HG03575 (cell line): ENCODE measurements at regions not wholly inside any gene's neighbourhood (a gene's known extent, or its start where the extent isn't known, plus 50 kb on each side); places are given as distances from the start of the nearest gene placed in this dataset.

ENCODE experiments used
- ATAC-seq: cut with Tn5 transposase; IDR thresholded peaks from one replicate; pipeline ENCODE4 v1.9.1; 2021; ENCODE audit not compliant: unreplicated experiment, insufficient number of reproducible peaks, low FRiP score; ENCODE audit errors: extremely low read depth

DNA sequence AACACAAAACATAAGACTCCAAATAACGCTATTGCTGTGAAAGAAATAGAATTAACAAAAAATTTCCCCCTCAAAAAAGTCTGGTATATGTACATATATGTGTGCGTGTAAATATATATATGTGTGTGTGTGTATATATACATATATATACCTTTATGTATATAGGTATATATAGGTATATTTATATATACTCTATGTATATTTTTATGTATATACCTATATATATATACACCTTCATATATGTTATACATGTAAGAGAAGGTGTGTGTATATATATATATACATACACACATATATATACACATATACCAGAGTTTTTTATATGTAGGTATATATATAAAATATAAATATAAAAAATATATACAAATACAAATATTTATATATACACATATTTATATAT, 199.2 kb downstream of the RAB38 start:
- no peak for ATAC-seq

DNA sequence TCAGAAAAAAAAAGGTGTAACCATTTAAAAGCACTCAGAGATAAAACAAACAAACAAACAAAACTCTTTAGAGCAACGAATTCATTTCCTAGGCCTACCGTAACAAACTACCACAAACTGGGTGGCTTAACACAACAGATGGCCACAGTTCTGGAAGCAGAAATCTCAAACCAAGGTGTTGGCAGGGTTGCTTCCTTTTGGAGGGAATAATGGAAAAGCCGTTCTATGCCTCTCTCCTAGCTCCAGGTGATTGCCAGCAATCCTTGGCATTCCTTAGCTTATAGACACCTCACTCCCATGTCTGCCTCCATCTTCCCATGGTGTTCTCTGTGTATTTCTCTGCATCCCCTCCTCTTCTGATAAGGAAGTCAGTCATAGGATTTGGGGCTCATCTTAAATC, 200.4 kb downstream of the RAB38 start:
- no peak for ATAC-seq

DNA sequence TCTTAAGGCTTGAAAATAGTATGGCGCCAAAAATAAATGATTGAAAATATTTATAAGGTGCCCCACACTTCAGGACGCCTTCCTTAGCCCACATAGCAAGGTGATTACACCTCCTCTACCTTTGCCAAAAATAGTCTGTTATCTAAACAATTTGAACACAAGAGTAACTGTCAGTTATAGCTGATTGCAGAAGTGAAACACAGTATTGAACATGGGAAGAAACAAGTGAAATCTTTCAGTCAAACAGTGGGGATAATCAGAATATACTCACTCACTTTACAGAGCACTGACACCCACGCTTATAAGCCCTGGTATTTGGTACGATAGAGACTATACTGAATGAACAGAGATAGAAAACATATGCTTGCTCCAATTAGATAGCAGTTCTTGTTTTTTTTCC, 203.1 kb downstream of the RAB38 start:
- peak; percentile 77 for ATAC-seq

DNA sequence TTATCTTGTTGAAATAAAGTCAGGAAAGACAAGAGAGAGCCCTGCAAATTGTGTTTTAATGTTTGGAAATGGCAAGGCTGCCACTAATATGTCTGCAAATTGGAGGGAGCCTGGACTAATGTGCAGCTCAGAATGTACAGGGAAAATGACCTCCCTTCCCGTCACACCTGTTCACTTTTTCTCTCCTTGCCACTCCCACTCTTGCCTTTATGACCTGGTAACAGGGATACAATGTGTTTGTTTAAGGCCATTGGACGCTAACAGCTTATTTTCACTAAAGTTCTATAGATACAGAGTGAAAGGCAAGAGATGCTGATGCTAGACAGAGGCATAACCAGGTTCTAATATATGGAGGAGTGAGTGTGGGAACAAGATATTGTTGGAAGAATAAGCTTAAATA, 203.9 kb downstream of the RAB38 start:
- no peak for ATAC-seq

DNA sequence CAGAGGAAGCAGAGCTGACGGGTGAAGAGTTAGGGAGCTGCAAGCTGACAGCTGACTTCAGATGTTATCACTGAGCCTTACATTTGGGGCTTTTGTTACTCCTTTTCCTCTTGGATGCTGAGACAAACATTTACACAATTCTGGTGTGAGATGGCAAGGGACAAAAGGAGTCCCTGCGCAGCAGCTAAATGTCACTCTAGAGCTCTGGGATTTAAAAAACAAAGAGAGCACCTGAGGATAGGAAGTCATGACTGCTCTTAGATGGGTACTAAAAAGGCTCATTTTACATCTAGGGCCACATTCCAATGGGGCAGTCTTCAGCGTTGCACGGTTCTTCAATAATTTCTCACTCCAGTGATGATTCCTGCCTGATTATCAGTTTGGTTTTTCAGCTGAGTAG, 204.5 kb downstream of the RAB38 start:
- no peak for ATAC-seq

DNA sequence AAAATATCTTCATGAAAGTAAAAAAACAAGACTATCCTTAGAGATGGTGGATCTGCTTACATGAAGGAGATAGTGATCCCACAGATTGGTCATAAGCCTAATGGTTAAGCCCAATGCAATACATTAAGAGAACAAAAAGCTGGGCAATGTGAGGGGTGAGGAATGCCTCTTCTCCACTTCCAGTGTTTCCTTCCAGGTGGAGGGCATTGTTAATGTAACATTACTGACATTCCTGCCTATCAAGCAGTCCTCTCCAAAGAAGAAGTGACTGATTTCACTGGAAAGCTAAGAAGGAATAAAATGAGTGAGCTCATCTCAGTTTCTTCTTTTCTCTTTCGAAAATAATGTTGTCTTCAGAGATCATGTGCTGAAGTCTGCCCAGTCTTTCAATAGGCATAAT, 207.8 kb downstream of the RAB38 start:
- ATAC-seq, result no peak

DNA sequence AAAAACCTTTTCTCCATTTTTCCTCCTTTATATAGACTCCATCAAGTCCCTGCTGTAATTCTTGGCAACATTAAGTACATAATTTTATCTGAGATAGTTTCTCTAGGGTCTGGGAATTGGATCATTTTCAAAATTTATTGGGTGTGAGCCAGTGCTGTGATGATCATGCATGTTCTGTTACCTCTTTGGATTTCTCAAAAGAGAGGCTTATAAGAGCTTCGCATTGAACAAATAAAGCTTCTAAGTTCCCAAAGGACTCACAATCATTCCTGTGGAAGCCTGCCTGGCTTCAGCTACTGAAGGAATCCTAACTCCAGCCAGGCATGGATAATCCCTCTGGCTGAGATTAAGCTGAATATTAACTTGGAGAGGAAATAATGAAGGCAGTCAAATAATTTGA, 208.5 kb downstream of the RAB38 start:
- ATAC-seq, result no peak

DNA sequence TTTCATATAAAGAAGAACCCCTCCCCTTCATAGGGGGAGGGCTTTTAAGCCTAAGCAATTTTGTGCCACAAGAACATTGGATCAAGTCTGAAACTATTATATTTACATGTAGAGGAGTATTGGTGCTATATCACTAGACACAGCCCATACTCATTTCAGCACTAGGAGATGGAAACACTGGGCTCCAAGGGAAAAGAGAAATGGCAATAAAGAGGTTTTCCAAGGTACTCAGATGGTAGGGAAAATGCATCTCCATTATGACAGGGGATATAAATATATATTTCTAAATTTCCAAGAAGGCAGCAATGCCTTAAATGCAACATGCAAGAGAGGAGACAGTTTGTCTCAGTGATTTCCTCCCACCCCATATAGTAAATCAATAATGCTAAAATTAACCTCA, 209.0 kb downstream of the RAB38 start:
- ATAC-seq, result no peak

DNA sequence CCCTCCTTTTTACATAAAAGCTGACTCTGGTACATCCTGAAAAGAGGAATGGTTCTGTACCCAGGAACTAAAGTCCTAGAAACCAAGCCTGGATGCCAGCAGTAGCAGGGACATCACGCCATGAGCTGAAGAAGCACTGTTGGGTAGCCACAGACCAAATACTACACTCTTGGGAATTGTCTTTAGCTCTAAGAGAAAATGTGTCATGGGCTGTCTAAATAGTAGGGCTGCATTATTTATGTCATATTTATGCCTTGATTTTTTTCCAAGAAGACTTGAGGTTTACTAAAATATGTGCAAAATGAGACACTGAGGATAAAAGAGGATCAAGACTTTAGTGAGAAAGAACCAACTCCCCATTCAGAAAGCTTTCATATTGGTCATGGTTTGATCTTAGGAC, 213.6 kb downstream of the RAB38 start:
- no peak for ATAC-seq

DNA sequence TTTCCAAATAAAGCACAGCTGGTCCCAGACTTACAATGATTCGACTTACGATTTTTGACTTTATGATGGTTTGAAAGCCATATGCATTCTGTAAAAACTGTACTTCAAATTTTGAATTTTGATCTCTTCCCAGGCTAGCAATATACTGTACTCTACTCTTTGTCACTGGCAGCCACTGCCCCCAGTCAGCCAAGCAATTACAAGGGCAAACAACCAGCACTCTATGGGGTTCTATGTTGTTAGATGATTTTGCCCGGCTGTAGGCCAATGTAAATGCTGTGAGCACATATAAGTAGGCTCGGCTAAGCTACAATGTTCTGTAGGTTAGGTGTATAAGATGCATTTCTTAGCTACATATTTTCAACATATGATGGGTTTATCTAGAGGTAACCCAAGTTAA, 217.3 kb downstream of the RAB38 start:
- ATAC-seq, result no peak

DNA sequence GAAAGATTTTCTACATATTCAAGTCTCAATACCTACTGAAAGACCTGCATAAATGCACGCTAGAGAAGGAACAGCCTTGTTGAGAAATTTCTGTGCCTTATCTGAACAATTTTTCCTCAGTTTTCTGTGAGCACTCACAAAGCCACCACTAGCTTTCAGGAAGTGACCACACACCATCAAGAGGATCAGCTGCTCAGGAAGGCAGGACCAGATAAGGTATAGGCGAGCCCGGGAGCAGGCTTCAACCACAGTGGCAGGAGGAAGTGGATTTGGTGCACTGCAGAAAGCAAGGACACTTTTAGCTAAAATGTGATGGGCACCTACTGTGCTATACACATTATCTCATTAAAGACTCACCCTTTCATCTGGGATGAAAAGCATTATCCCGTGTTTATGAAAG, 220.8 kb downstream of the RAB38 start:
- no peak for ATAC-seq

DNA sequence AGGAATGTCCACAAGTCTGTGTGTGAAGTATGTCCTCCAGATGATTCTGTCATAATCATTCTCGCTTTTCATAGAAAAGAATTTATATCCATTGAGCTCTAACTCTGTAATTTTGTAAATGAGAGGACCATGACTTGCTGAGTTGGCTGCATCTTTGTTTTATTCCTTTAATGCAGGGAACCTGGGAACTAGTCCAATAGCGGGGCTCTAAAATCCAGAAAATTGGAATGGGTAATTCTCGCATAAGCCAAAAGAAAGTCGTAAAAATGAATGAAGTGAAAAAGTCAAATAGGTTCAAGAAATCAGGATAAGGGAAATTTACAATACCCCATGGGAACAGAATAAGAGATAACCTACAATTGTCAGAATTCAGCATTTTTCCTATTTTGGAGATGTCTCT, 232.5 kb downstream of the RAB38 start:
- ATAC-seq, result no peak

DNA sequence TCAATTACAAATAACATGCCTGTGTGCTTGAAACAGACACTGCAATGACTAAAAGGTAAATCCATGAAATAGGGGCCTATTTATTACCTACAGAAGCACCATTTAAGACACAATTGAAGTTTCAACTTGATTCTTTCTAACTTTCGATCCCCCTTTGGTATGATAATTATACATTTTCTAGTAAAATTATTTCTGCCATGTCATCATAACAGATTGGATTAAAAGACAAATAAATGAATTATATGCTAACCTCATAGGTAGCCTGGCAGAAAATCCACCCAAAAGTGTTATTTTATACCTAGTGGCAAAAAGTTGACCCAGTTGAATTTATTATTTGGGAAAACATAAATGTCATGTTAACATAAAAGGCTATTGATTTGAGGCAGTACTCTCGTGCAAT, 241.1 kb downstream of the RAB38 start:
- ATAC-seq, result no peak

DNA sequence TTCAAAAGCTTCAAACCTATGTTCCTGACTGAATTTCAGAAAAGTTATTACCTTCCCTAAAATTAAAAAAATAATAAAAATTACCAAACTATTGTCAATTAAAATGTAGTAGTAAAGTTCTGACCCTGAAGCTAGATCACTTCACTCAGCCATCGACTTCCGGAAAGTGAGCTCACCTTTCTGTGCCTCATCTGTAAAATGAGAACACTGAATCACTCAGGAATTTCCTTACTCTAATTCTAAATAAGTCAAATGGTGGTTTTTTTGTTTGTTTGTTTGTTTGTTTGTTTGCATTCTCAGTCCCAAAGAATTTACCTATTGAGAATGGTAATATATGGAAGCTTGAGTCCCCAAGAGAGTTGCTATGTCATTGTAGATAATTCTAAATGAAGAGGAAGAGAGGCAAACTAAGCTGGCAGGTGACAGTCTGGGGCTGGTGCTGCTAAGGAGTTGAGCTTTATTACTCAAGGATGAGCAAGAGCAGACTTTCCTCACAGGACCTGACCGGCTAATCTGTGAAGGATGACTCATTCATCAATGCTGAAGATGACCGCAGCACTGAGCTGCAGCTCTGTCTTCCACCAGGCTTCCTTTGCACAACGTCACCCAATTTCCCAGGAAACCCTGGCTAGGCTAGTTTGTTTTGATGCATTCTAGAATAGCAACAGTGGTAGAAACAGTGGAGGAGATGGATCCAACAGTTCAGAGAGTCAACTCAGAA, 248.8 kb downstream of the RAB38 start:
- no peak for ATAC-seq

DNA sequence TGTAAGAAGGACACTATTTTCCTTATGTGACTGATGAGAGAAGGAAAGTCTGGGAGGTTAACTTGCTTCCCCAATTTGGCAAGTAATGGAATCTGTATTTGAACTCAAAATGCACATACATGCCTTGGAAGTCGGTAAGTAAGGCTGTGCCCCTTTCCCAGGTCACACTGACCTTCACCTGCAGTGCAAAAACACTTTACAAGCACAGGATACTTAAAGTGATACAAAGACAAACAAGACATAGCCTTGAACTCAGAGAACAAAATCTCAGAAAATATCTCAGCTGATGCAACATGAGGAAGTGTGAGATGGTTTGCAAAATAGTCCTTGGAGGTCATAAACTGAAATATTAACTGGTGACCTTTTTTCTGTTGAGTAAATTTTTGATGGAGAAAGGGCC, 251.1 kb downstream of the RAB38 start:
- no peak for ATAC-seq

DNA sequence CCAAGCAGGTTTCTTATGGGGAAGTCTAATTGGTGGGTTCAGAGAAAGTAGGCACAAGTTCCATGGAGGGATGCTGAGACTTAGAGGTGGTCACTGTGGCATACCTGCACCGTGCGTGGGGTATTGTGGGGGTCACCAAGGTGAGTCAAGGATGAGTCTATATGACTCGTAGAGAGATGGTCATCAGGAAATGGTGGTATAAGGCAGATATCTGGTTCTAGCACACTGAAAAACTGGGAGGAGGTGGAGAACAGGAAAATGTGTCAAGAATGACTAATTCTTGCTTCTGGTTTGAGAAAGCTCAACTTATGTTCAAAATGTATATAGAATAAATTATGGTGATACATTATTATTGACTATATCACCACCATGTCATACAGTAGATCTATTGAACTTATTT, 258.1 kb downstream of the RAB38 start:
- no peak for ATAC-seq

DNA sequence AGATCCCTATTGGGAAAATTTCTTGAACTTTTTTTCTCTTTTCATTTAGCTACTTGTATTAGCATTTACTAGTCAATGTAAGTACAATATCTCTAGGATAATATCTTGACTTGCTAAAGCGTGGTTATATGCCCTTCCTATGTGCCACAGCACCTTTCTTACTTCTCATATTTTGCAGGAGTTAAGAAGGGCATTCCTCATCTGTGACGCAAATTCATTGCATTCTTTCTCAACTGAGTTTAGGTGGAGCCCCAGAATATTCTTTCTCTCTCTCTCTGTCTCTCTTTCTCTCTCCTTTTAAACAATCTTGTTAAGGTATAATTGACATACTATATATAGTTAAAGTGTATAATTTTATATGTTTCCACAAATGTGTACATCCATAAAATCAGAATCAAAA, 266.1 kb downstream of the RAB38 start:
- no peak for ATAC-seq

DNA sequence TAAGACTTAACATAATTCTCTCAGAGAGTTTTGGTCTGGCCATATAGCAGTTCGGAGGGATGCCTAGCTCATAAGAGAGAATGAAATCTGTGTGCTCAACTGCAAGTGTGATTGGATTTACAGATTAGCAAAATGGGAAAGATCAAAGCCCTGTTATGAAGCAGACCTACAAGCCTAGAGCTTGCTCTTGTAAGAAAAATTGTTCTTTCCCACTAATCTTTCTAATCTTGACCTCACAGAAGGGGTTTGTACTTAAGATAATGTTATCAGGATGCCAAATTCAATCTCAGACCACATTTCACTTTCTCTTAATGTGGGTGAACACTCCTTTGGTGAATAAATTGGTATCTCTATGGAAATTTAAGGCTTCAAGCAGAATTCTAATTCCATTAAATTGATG, 267.2 kb downstream of the RAB38 start:
- no peak for ATAC-seq

DNA sequence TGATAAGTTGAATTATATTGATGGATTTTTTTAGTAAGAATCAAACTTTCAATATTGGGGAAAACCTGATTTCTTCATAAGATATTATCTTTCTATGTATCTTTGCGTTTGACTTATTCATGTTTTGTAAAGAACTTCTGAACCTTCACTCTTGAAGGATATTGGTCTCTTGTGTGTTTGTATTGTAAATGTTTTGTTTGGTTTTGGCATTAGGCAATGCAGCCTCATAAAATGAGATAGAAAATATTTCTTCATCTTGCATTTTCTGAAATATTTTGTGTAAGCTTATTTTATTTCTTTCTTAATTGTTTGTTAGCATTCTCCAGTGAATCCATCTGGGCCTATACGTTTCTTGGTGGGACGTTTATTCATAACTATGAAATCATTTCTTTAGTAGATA, 271.9 kb downstream of the RAB38 start:
- no peak for ATAC-seq

DNA sequence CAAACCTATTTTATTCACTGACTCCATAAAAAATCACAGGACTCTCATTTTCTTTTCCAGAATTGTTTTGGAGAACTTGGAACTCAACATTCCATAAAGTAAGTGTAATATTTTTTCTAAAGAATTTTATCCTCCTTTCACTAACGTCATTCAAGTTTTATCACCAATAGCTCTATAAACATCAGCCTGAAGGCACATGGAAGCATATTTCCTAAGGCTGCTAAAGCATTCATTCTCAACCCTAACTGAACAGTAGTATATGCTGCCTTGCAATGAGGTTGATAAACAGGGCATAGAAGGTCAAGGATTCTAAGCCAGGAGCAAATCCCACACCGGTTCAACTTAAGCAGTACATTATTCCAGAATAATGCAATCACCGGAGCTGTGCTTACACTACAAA, 273.9 kb downstream of the RAB38 start:
- no peak for ATAC-seq

DNA sequence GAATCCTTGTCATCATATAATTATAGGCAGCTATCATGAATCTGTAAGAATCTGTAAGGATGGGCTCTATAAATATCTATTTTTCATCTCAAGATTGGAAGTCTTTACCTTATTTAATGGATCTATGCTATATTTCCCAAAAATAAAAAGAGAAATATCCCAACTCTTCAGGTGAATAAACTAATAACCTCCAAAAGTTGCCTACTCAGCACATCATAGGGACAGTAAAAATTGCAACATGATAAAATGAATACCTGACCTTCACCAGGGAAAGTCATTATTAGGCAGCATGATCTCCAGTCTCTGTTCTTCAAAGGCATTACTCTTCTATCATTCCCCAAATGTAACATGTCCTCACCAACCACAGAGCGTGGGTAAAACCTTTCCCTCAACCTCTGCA, 277.3 kb downstream of the RAB38 start:
- ATAC-seq, result no peak
